Keratinocyte (primary cell): ENCODE measurements at regions not wholly inside any gene's neighbourhood (a gene's known extent, or its start where the extent isn't known, plus 50 kb on each side); places are given as distances from the start of the nearest gene placed in this dataset.

ENCODE experiments used
- DNase-seq: peaks from one replicate; pipeline ENCODE4 v3.0.0-alpha.2; 2011; ENCODE audit warnings: low read depth, missing footprints, low spot score
- FAIRE-seq: peaks from 2 replicates; lab custom pipeline; 2011; peaks lifted over from hg19 to GRCh38; lab: Jason Lieb, UNC
- H2AFZ ChIP-seq: 2 replicates; pipeline ENCODE4 v1.6.0; 2012; ENCODE audit warnings: low read length, control low read depth, inconsistent platforms; ENCODE audit not compliant: control insufficient read depth
- H3K27ac ChIP-seq: 2 replicates; pipeline ENCODE4 v1.5.1; 2011; ENCODE audit warnings: low read length; ENCODE audit not compliant: control insufficient read depth, insufficient read depth
- H3K27me3 ChIP-seq: 3 replicates; pipeline ENCODE4 v1.6.0; 2011; ENCODE audit warnings: low read length; ENCODE audit not compliant: control insufficient read depth, insufficient read depth; ENCODE audit errors: extremely low read depth
- H3K36me3 ChIP-seq, 2 experiments: 2 replicates in 1 of 2; 3 replicates in 1 of 2; pipeline ENCODE4 v1.5.1; 2011; ENCODE audit warnings: low read length in 2 of 2, mild to moderate bottlenecking in 1 of 2; ENCODE audit not compliant: control insufficient read depth in 2 of 2, insufficient read depth in 2 of 2; ENCODE audit errors: extremely low read depth in 1 of 2
- H3K4me1 ChIP-seq: 3 replicates; pipeline ENCODE4 v1.5.1; 2011; ENCODE audit warnings: low read length; ENCODE audit not compliant: control insufficient read depth, insufficient read depth; ENCODE audit errors: extremely low read depth
- H3K4me2 ChIP-seq: 3 replicates; pipeline ENCODE4 v1.6.0; 2011; ENCODE audit warnings: low read depth, low read length; ENCODE audit not compliant: control insufficient read depth, insufficient read depth; ENCODE audit errors: extremely low read depth
- H3K4me3 ChIP-seq, 3 experiments: fragments of 200-600 bp in 1 of 3; sonication (generic) in 1 of 3; 2 replicates in 2 of 3; 3 replicates in 1 of 3; pipeline ENCODE4 v1.5.1; 2011 to 2016; ENCODE audit warnings: low read length in 3 of 3, mild to moderate bottlenecking in 3 of 3, control low read depth in 2 of 3, inconsistent platforms in 1 of 3, low read depth in 1 of 3, mixed read lengths in 1 of 3, mixed run types in 1 of 3, moderate library complexity in 1 of 3; ENCODE audit not compliant: control insufficient read depth in 2 of 3, insufficient read depth in 2 of 3; ENCODE audit errors: extremely low read depth in 1 of 3
- H3K79me2 ChIP-seq: 2 replicates; pipeline ENCODE4 v1.6.0; 2012; ENCODE audit warnings: low read length; ENCODE audit not compliant: control insufficient read depth, insufficient read depth
- H3K9ac ChIP-seq: 3 replicates; pipeline ENCODE4 v1.6.0; 2011; ENCODE audit warnings: low read length; ENCODE audit not compliant: control insufficient read depth, insufficient read depth; ENCODE audit errors: extremely low read depth
- H3K9me1 ChIP-seq: 3 replicates; pipeline ENCODE4 v1.6.0; 2011; ENCODE audit warnings: low read length; ENCODE audit not compliant: control insufficient read depth, insufficient read depth; ENCODE audit errors: extremely low read depth
- H3K9me3 ChIP-seq: 2 replicates; pipeline ENCODE4 v1.5.1; 2012; ENCODE audit warnings: low read depth, low read length; ENCODE audit not compliant: control insufficient read depth
- H4K20me1 ChIP-seq: 3 replicates; pipeline ENCODE4 v1.6.0; 2011; ENCODE audit warnings: low read length; ENCODE audit not compliant: control insufficient read depth, insufficient read depth; ENCODE audit errors: extremely low read depth
- EZH2 ChIP-seq: IDR thresholded peaks from one replicate; pipeline ENCODE4 v1.6.1; 2012; ENCODE audit warnings: inconsistent platforms, mild to moderate bottlenecking, low read length, moderate library complexity
- dilution Hi-C: fragments of 300-500 bp; cut with MboI; formaldehyde crosslinking; loops from one replicate; pipeline ENCODE4 v1.7.0; 2020; ENCODE audit warnings: low sequenced_read_pairs; ENCODE audit not compliant: extremely low pct_ligation_motif_present
- TF ChIP-seq, protein P1 (sequence below), 3 experiments: IDR thresholded peaks in 1 of 3; conservative IDR thresholded peaks in 1 of 3; optimal IDR thresholded peaks in 1 of 3; 2 replicates in 2 of 3; 3 replicates in 1 of 3; pipeline versions ENCODE3 to v1.5.1; 2011; ENCODE audit warnings: low read length in 3 of 3, mild to moderate bottlenecking in 3 of 3, moderate library complexity in 2 of 3, control low read depth in 1 of 3, inconsistent platforms in 1 of 3; ENCODE audit not compliant: insufficient read depth in 2 of 3; ENCODE audit errors: extremely low read depth in 1 of 3

GRCh38 chr13:105196052-105196451 lies 1339.4 kb downstream of the EFNB2 start:
- Histone ChIP-seq H3K9me3 (no peaks in the 10 kb centered on the region), H3K27ac (no peak overlapping the region), H3K4me3 (no peak overlapping the region), H3K27me3 (no peaks in the 10 kb centered on the region), H3K9me1 (no peaks in the 10 kb centered on the region), H3K9ac (no peak overlapping the region), H3K4me2 (peak overlapping the region; percentile 37), H3K4me1 (no peaks in the 10 kb centered on the region), H2AFZ (peak overlapping the region; percentile 56), H3K36me3 (no peaks in the 10 kb centered on the region), H4K20me1 (no peaks in the 10 kb centered on the region), H3K79me2 (no peaks in the 10 kb centered on the region)
- dilution Hi-C loops = no loop called here
- TF ChIP-seq, protein P1, sequence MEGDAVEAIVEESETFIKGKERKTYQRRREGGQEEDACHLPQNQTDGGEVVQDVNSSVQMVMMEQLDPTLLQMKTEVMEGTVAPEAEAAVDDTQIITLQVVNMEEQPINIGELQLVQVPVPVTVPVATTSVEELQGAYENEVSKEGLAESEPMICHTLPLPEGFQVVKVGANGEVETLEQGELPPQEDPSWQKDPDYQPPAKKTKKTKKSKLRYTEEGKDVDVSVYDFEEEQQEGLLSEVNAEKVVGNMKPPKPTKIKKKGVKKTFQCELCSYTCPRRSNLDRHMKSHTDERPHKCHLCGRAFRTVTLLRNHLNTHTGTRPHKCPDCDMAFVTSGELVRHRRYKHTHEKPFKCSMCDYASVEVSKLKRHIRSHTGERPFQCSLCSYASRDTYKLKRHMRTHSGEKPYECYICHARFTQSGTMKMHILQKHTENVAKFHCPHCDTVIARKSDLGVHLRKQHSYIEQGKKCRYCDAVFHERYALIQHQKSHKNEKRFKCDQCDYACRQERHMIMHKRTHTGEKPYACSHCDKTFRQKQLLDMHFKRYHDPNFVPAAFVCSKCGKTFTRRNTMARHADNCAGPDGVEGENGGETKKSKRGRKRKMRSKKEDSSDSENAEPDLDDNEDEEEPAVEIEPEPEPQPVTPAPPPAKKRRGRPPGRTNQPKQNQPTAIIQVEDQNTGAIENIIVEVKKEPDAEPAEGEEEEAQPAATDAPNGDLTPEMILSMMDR (optimal IDR thresholded peaks at IDR 0.05 in 1 of 3, IDR thresholded peaks at IDR 0.05 in 1 of 3, conservative IDR thresholded peaks at IDR 0.05 in 1 of 3; ENCODE audit: extremely low read depth in 1 of 3, insufficient read depth in 2 of 3, low read length in 3 of 3) = no peak
- TF ChIP-seq EZH2 = no peak
- FAIRE-seq (peak; percentile 32), DNase-seq (no peak)

DNA sequence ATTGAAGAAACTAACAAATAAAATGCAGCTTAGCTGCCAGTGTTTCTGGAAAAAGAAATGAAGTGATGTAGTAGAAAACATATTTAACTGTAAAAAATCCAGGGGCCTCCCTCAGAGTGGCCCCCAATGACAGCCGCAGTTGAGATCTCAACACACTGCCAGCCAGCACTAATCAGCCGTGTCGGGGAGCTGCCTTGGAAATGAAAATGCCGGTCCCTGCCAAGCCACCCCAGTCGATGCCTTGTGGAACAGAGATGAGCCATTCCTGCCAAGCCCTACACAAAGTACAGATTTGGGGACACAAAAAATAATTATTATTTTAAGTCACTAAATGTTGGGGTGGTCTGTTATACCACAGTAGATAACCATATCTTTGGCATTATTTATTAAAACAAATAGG lies 1342.4 kb downstream of the EFNB2 start:
- Histone ChIP-seq H3K4me2 (no peak overlapping the region), H3K4me1 (no peaks in the 10 kb centered on the region), H3K27ac (no peak overlapping the region), H3K27me3 (no peaks in the 10 kb centered on the region), H3K79me2 (no peaks in the 10 kb centered on the region), H3K9me1 (no peaks in the 10 kb centered on the region), H4K20me1 (no peaks in the 10 kb centered on the region), H3K9ac (no peak overlapping the region), H3K9me3 (no peaks in the 10 kb centered on the region), H2AFZ (no peak overlapping the region), H3K4me3 (no peak overlapping the region), H3K36me3 (no peaks in the 10 kb centered on the region)
- DNase-seq (no peak), FAIRE-seq (no peak)
- TF ChIP-seq, protein P1 (optimal IDR thresholded peaks at IDR 0.05 in 1 of 3, IDR thresholded peaks at IDR 0.05 in 1 of 3, conservative IDR thresholded peaks at IDR 0.05 in 1 of 3; ENCODE audit: extremely low read depth in 1 of 3, insufficient read depth in 2 of 3, low read length in 3 of 3) = no peak
- no peak for TF ChIP-seq EZH2
- dilution Hi-C loops = no loop called here
